ENCODE measurements at regions not wholly inside any gene's neighbourhood (a gene's known extent, or its start where the extent isn't known, plus 50 kb on each side); places are given as distances from the start of the nearest gene placed in this dataset.

GRCh38 chr16:54480429-54480828 lies 193.8 kb upstream of the IRX3 start:
- Mint-ChIP-seq H3K4me1 (peaks cover 6% of the 10 kb centered on the region), H3K9me3 (peaks cover 6% of the 10 kb centered on the region), H3K4me3 (no peak overlapping the region), H3K36me3 (ENCODE audit: low read depth) (no peaks in the 10 kb centered on the region), H3K27me3 (ENCODE audit: low read depth) (no peaks in the 10 kb centered on the region), H3K27ac (ENCODE audit: unreplicated experiment) (no peak overlapping the region)
- TF ChIP-seq CTCF (conservative IDR thresholded peaks at IDR 0.05), result no peak
- no peak for DNase-seq (ENCODE audit: low read depth, low spot score)

GRCh38 chr16:54479546-54479945 lies 193.0 kb upstream of the IRX3 start:
- Mint-ChIP-seq H3K9me3 (peaks cover 6% of the 10 kb centered on the region), H3K4me3 (no peak overlapping the region)
- no peak for TF ChIP-seq CTCF (conservative IDR thresholded peaks at IDR 0.05)

GRCh38 chr16:54477714-54478113 lies 191.1 kb upstream of the IRX3 start:
- Mint-ChIP-seq H3K4me1 (peaks cover 6% of the 10 kb centered on the region), H3K9me3 (peaks cover 6% of the 10 kb centered on the region), H3K27me3 (ENCODE audit: low read depth) (no peaks in the 10 kb centered on the region), H3K36me3 (ENCODE audit: low read depth) (no peaks in the 10 kb centered on the region), H3K4me3 (no peak overlapping the region), H3K27ac (ENCODE audit: unreplicated experiment) (no peak overlapping the region)
- DNase-seq (ENCODE audit: low read depth, low spot score), result no peak
- TF ChIP-seq CTCF (conservative IDR thresholded peaks at IDR 0.05), result no peak

More at GRCh38 chr16:54479546-54479945, 193.0 kb upstream of the IRX3 start:
- no peak for DNase-seq (ENCODE audit: low read depth, low spot score)
- H3K27ac Mint-ChIP-seq (ENCODE audit: unreplicated experiment), result no peak overlapping the region
- no peaks in the 10 kb centered on the region for H3K27me3 Mint-ChIP-seq (ENCODE audit: low read depth)
- H3K36me3 Mint-ChIP-seq (ENCODE audit: low read depth), result no peaks in the 10 kb centered on the region
- H3K4me1 Mint-ChIP-seq, result peaks cover 6% of the 10 kb centered on the region

GRCh38 chr16:54475019-54475601 lies 188.5 kb upstream of the IRX3 start:
- Mint-ChIP-seq H3K4me1 (peaks cover 6% of the 10 kb centered on the region), H3K27me3 (ENCODE audit: low read depth) (peaks cover 2% of the 10 kb centered on the region), H3K9me3 (peaks cover 6% of the 10 kb centered on the region), H3K27ac (ENCODE audit: unreplicated experiment) (peak overlapping the region; percentile 20), H3K36me3 (ENCODE audit: low read depth) (no peaks in the 10 kb centered on the region), H3K4me3 (no peak overlapping the region)
- DNase-seq (ENCODE audit: low read depth, low spot score), result no peak
- TF ChIP-seq CTCF (conservative IDR thresholded peaks at IDR 0.05), result no peak

GRCh38 chr16:54473226-54473993 lies 186.8 kb upstream of the IRX3 start:
- no peak for TF ChIP-seq CTCF (conservative IDR thresholded peaks at IDR 0.05)
- Mint-ChIP-seq H3K27me3 (ENCODE audit: low read depth) (peaks cover 2% of the 10 kb centered on the region), H3K4me1 (peaks cover 6% of the 10 kb centered on the region), H3K36me3 (ENCODE audit: low read depth) (no peaks in the 10 kb centered on the region), H3K4me3 (no peak overlapping the region), H3K9me3 (peaks cover 2% of the 10 kb centered on the region), H3K27ac (ENCODE audit: unreplicated experiment) (no peak overlapping the region)
- no peak for DNase-seq (ENCODE audit: low read depth, low spot score)

Data from neural crest cell (in vitro differentiated cells).